ENCODE measurements at regions not wholly inside any gene's neighbourhood (a gene's known extent, or its start where the extent isn't known, plus 50 kb on each side); places are given as distances from the start of the nearest gene placed in this dataset.

DNA sequence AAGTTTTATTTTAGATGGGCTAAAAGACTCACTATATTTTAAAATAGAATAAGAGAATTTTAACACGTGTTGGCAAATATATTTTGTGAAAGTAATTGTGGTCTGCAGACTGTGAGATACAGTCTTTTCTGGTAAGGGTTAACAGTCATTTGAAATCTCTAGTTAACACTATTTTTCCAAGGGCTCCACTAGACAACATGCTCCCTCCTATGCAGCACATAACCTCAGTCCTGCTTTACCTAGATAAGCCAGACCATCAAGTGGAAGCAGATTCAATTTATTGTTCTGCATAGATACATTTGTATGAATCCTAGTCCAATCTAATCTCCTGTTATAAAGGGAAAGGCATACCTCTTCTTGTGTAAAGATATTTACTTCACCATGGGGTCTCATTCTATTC, 133.2 kb upstream of the CT83 start:
- no peak overlapping the region for H2BK20ac ChIP-seq (ENCODE audit: low read depth, low read length, poor library complexity, severe bottlenecking)
- no peak overlapping the region for H2BK15ac ChIP-seq (ENCODE audit: low read depth, low read length)
- no peaks in the 10 kb centered on the region for H3K4me1 ChIP-seq (ENCODE audit: insufficient read depth, low read length)
- no peaks in the 10 kb centered on the region for H3K23me2 ChIP-seq (ENCODE audit: insufficient read length, low read depth, low read length, poor library complexity, severe bottlenecking)
- H3K14ac ChIP-seq (ENCODE audit: insufficient read depth, low read length) = no peak overlapping the region
- no peak overlapping the region for H4K8ac ChIP-seq (replicated peaks; ENCODE audit: insufficient read length, low read depth, low read length)
- no peak for DNase-seq
- H3K9me3 Mint-ChIP-seq = no peaks in the 10 kb centered on the region
- no peaks in the 10 kb centered on the region for H3K36me3 Mint-ChIP-seq (ENCODE audit: insufficient read depth in 1 of 3, low read depth in 3 of 3)
- H3K79me1 ChIP-seq (ENCODE audit: insufficient read depth, low read depth, low read length, poor library complexity, severe bottlenecking) = no peaks in the 10 kb centered on the region
- no peak overlapping the region for H3K4me2 ChIP-seq (ENCODE audit: insufficient read depth, insufficient read length, low read length)
- no peak overlapping the region for H4K5ac ChIP-seq (ENCODE audit: insufficient read length, low read depth, low read length)
- no peak overlapping the region for H2BK120ac ChIP-seq (ENCODE audit: low read depth, low read length, poor library complexity, severe bottlenecking)
- no peaks in the 10 kb centered on the region for H3K4me1 Mint-ChIP-seq
- no peak overlapping the region for H2BK12ac ChIP-seq (ENCODE audit: insufficient read length, low read depth, low read length)
- no peaks in the 10 kb centered on the region for H3K79me2 ChIP-seq (ENCODE audit: insufficient read depth, low read length)
- no peak overlapping the region for H3K4me3 Mint-ChIP-seq
- no peak overlapping the region for H3K18ac ChIP-seq (ENCODE audit: insufficient read length, low read depth, low read length)
- no peak overlapping the region for H2BK5ac ChIP-seq (ENCODE audit: insufficient read length, low read length)
- TF ChIP-seq, protein P1, sequence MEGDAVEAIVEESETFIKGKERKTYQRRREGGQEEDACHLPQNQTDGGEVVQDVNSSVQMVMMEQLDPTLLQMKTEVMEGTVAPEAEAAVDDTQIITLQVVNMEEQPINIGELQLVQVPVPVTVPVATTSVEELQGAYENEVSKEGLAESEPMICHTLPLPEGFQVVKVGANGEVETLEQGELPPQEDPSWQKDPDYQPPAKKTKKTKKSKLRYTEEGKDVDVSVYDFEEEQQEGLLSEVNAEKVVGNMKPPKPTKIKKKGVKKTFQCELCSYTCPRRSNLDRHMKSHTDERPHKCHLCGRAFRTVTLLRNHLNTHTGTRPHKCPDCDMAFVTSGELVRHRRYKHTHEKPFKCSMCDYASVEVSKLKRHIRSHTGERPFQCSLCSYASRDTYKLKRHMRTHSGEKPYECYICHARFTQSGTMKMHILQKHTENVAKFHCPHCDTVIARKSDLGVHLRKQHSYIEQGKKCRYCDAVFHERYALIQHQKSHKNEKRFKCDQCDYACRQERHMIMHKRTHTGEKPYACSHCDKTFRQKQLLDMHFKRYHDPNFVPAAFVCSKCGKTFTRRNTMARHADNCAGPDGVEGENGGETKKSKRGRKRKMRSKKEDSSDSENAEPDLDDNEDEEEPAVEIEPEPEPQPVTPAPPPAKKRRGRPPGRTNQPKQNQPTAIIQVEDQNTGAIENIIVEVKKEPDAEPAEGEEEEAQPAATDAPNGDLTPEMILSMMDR (conservative IDR thresholded peaks at IDR 0.05) = no peak
- no peaks in the 10 kb centered on the region for H3K27me3 Mint-ChIP-seq (ENCODE audit: low read depth)
- no peaks in the 10 kb centered on the region for H3K27me3 ChIP-seq (ENCODE audit: insufficient read depth, low read length)
- H3T11ph ChIP-seq (ENCODE audit: low read length) = no peak overlapping the region
- no peak overlapping the region for H3K27ac ChIP-seq (ENCODE audit: insufficient read length, low read depth, low read length)
- no peak overlapping the region for H2AK5ac ChIP-seq (ENCODE audit: insufficient read length, low read length)
- no peak overlapping the region for H3K56ac ChIP-seq (ENCODE audit: insufficient read length, low read depth, low read length)
- no CpG with 5 or more reads among the region's 1 CpG for WGBS (ENCODE audit: extremely low coverage, insufficient read length, low lambda C conversion rate)
- H3K9me3 ChIP-seq (ENCODE audit: control insufficient read depth, low read depth, low read length) = no peaks in the 10 kb centered on the region
- H4K20me1 ChIP-seq (ENCODE audit: control insufficient read depth, insufficient read depth, insufficient read length) = no peaks in the 10 kb centered on the region
- no peak overlapping the region for H4K91ac ChIP-seq (ENCODE audit: insufficient read length, low read depth, low read length)
- H2AFZ ChIP-seq (ENCODE audit: low read length) = no peak overlapping the region
- H3K23ac ChIP-seq (ENCODE audit: insufficient read length, low read depth, low read length) = no peak overlapping the region
- no peak overlapping the region for H3K27ac Mint-ChIP-seq
- H3K9ac ChIP-seq (ENCODE audit: extremely low read depth, insufficient read length, low read length) = no peak overlapping the region
- H3K4ac ChIP-seq (ENCODE audit: low read depth, low read length) = no peak overlapping the region
